MCF 10A (cell line): ENCODE measurements at regions not wholly inside any gene's neighbourhood (a gene's known extent, or its start where the extent isn't known, plus 50 kb on each side); places are given as distances from the start of the nearest gene placed in this dataset.
"Not testable (repeated sequence)": the region's sequence is repeated elsewhere in the genome, so short reads cannot be mapped to it uniquely, and the experiment has no call there.

Source experiments
- BruUV-seq: library from RNA; stranded (reverse); fragments of 400-500 nt; replicated peaks from 2 replicates; lab custom pipeline; 2021; lab: Mats Ljungman, UMichigan
- CTCF ChIA-PET: fragments of 300-600 bp; sonication (Branson Sonifier 250); formaldehyde crosslinking; extraction: SDS; loops from one replicate; lab custom pipeline; 2021; ENCODE audit warnings: antibody characterized with exemption, inconsistent platforms; lab: Yijun Ruan, JAX
- POLR2A ChIA-PET: fragments of 300-600, 350-650 bp; sonication (Branson Sonifier 250); formaldehyde crosslinking; extraction: SDS; loops from one replicate; lab custom pipeline; 2020; ENCODE audit warnings: antibody characterized with exemption, inconsistent platforms; lab: Yijun Ruan, JAX
- DNase-seq: peaks from one replicate; pipeline ENCODE4 v3.0.0-alpha.2; 2018; ENCODE audit not compliant: unreplicated experiment
- H3K27ac Mint-ChIP-seq: one replicate; pipeline ENCODE4 v1.8.0; 2022; ENCODE audit warnings: mild to moderate bottlenecking, low read depth, mixed read lengths; ENCODE audit not compliant: unreplicated experiment
- H3K27me3 Mint-ChIP-seq: one replicate; pipeline ENCODE4 v1.8.0; 2022; ENCODE audit warnings: mixed read lengths; ENCODE audit not compliant: insufficient read depth, unreplicated experiment
- H3K36me3 Mint-ChIP-seq: one replicate; pipeline ENCODE4 v1.8.0; 2022; ENCODE audit warnings: mild to moderate bottlenecking, moderate library complexity, mixed read lengths; ENCODE audit not compliant: insufficient read depth, unreplicated experiment
- H3K4me1 Mint-ChIP-seq: one replicate; pipeline ENCODE4 v1.8.0; 2022; ENCODE audit warnings: mixed read lengths; ENCODE audit not compliant: insufficient read depth, unreplicated experiment
- H3K4me3 Mint-ChIP-seq: one replicate; pipeline ENCODE4 v1.8.0; 2022; ENCODE audit warnings: mild to moderate bottlenecking, moderate library complexity, mixed read lengths; ENCODE audit not compliant: unreplicated experiment
- H3K9me3 Mint-ChIP-seq: one replicate; pipeline ENCODE4 v1.8.0; 2022; ENCODE audit warnings: mixed read lengths; ENCODE audit not compliant: unreplicated experiment
- intact Hi-C: fragments of 100-400 bp; cut with micrococcal nuclease; formaldehyde crosslinking; loops from 2 replicates; pipeline ENCODE4 v1.14.1; 2022
- TF ChIP-seq, protein P1 (sequence below): fragments of 200-600 bp; IDR thresholded peaks from one replicate; pipeline ENCODE4 v1.8.0; 2022; ENCODE audit warnings: antibody characterized with exemption, mild to moderate bottlenecking; ENCODE audit not compliant: unreplicated experiment

- ChIA-PET CTCF (interaction anchor here (0.6 to 2.4 kb wide), 23 partner anchors 9 to 811 kb away, joined by 3 to 13 read pairs (median 3); no protein-coding TSS in a partner anchor), POLR2A (interaction anchor here (0.7 kb wide), 1 partner anchor 197 kb away, joined by 3 read pairs; no protein-coding TSS in a partner anchor)
- Mint-ChIP-seq H3K4me3 (no peak overlapping the region), H3K27ac (no peak overlapping the region), H3K4me1 (no peaks in the 10 kb centered on the region), H3K9me3 (no peaks in the 10 kb centered on the region), H3K27me3 (peaks cover 18% of the 10 kb centered on the region), H3K36me3 (peaks cover 6% of the 10 kb centered on the region)
- DNase-seq, result no peak
- TF ChIP-seq, protein P1, sequence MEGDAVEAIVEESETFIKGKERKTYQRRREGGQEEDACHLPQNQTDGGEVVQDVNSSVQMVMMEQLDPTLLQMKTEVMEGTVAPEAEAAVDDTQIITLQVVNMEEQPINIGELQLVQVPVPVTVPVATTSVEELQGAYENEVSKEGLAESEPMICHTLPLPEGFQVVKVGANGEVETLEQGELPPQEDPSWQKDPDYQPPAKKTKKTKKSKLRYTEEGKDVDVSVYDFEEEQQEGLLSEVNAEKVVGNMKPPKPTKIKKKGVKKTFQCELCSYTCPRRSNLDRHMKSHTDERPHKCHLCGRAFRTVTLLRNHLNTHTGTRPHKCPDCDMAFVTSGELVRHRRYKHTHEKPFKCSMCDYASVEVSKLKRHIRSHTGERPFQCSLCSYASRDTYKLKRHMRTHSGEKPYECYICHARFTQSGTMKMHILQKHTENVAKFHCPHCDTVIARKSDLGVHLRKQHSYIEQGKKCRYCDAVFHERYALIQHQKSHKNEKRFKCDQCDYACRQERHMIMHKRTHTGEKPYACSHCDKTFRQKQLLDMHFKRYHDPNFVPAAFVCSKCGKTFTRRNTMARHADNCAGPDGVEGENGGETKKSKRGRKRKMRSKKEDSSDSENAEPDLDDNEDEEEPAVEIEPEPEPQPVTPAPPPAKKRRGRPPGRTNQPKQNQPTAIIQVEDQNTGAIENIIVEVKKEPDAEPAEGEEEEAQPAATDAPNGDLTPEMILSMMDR, result no peak
- no TSS peak for BruUV-seq
- intact Hi-C loops, result loop anchor here (2.0 kb wide), 1 partner anchor 396 kb away; no protein-coding TSS in a partner anchor
Observed at GRCh38 chr10:15428681-15429080, 57.6 kb upstream of the FAM171A1 start.

DNA sequence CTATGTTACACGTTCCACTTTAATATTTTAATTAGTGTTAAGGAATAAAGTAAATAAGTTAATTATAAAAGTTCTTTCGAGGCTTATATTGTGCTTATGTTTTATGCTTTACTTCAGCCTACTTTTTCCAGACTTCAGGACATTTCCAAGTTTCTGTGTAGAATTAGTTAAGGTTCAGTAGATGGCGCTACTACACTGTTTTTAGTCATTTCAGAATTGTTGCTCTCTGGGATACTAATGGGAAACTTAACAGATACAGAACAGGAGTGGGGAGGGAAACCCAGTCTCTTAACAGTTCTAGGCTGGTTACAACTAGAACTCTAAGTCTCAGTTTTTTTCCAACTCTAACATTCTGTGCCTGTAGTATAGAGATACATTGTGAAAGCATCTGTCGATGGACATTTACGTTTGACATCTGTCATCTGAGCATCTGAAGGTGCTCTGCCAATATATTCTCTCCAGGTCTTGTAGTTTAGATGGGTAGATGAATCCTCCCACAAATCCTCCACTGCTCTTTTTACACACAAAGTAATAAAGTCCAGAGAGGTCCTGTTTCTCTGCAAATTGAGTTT, 56.8 kb upstream of the FAM171A1 start:
- Mint-ChIP-seq H3K27ac (no peak overlapping the region), H3K9me3 (no peaks in the 10 kb centered on the region), H3K27me3 (peaks cover 18% of the 10 kb centered on the region), H3K36me3 (peaks cover 6% of the 10 kb centered on the region), H3K4me1 (no peaks in the 10 kb centered on the region), H3K4me3 (no peak overlapping the region)
- BruUV-seq, result no TSS peak
- peak; percentile 45 for DNase-seq
- intact Hi-C loops, result loop anchor here (2.0 kb wide), 1 partner anchor 397 kb away; no protein-coding TSS in a partner anchor
- ChIA-PET CTCF (interaction anchor here (0.6 to 2.4 kb wide), 19 partner anchors 9 to 810 kb away, joined by 3 to 13 read pairs (median 4); no protein-coding TSS in a partner anchor), POLR2A (interaction anchor here (0.7 kb wide), 1 partner anchor 198 kb away, joined by 3 read pairs; no protein-coding TSS in a partner anchor)
- TF ChIP-seq, protein P1, result peak; percentile 65

GRCh38 chr10:15426558-15426957, 55.5 kb upstream of the FAM171A1 start:
- CTCF ChIA-PET, result interaction anchor here (0.6 to 1.4 kb wide), 2 partner anchors 279 to 380 kb away, joined by 3 read pairs; no protein-coding TSS in a partner anchor
- peaks cover 6% of the 10 kb centered on the region for H3K36me3 Mint-ChIP-seq
- POLR2A ChIA-PET, result no interaction called here
- BruUV-seq, result no TSS peak
- no peak for DNase-seq
- no peaks in the 10 kb centered on the region for H3K4me1 Mint-ChIP-seq
- H3K9me3 Mint-ChIP-seq, result no peaks in the 10 kb centered on the region
- no peak overlapping the region for H3K4me3 Mint-ChIP-seq
- H3K27me3 Mint-ChIP-seq, result peaks cover 6% of the 10 kb centered on the region
- intact Hi-C loops, result no loop called here
- H3K27ac Mint-ChIP-seq, result no peak overlapping the region
- TF ChIP-seq, protein P1, result no peak

DNA sequence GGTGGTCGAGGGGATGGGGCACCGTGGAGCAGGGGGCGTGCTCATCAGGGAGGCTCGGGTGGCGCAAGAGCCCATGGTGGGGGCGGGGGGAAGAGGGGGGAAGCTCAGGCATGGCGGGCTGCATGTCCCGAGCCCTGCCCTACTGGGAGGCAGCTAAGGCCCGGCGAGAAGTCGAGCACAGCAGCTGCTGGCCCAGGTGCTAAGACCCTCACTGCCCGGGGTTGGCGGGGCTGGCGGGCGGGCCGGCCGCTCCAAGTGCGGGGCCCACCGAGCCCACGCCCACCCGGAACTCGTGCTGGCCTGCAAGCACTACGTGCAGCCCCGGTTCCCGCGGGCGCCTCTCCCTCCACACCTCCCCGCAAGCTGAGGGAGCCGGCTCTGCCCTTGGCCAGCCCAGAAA, 55.0 kb upstream of the FAM171A1 start:
- DNase-seq, result no peak
- ChIA-PET POLR2A (no interaction called here), CTCF (interaction anchor here (0.6 to 1.4 kb wide), 4 partner anchors 278 to 380 kb away, joined by 3 to 4 read pairs (median 3); no protein-coding TSS in a partner anchor)
- Mint-ChIP-seq H3K4me1 (no peaks in the 10 kb centered on the region), H3K4me3 (no peak overlapping the region), H3K36me3 (peaks cover 6% of the 10 kb centered on the region), H3K27me3 (peaks cover 1% of the 10 kb centered on the region), H3K27ac (no peak overlapping the region), H3K9me3 (no peaks in the 10 kb centered on the region)
- intact Hi-C loops, result no loop called here
- TF ChIP-seq, protein P1, result no peak
- BruUV-seq, result no TSS peak

- DNase-seq, intact Hi-C loops, H3K9me3 Mint-ChIP-seq, POLR2A ChIA-PET, H3K27me3 Mint-ChIP-seq, H3K4me1 Mint-ChIP-seq, H3K36me3 Mint-ChIP-seq, H3K4me3 Mint-ChIP-seq, BruUV-seq, H3K27ac Mint-ChIP-seq: not testable (repeated sequence)
- CTCF ChIA-PET, result interaction anchor here (1.4 kb wide), 1 partner anchor 13 kb away, joined by 5 read pairs; no protein-coding TSS in a partner anchor
Observed at GRCh38 chr10:15421875-15422274, 50.8 kb upstream of the FAM171A1 start.
